Uterus (tissue), 3 donors: ENCODE measurements at regions not wholly inside any gene's neighbourhood (a gene's known extent, or its start where the extent isn't known, plus 50 kb on each side); places are given as distances from the start of the nearest gene placed in this dataset.

Experiments
- DNase-seq, 2 donors: peaks; one replicate each; pipeline ENCODE4 v3.0.0-alpha.2; 2019 to 2020
- H3K27ac ChIP-seq, 2 donors: fragments of 200-600 bp; sonication (generic); 1 replicate in 1 of 2; 2 replicates in 1 of 2; pipeline ENCODE4 v1.5.1; 2016 to 2018
- H3K27me3 ChIP-seq, 2 donors: fragments of 200-600 bp; sonication (generic); one replicate each; pipeline ENCODE4 v1.5.1; 2018 to 2019; ENCODE audit warnings: control low read depth in 1 of 2
- H3K36me3 ChIP-seq, 2 donors: fragments of 200-600 bp; sonication (generic); one replicate each; pipeline ENCODE4 v1.5.1; 2019; ENCODE audit warnings: control low read depth in 1 of 2
- H3K4me1 ChIP-seq, 2 donors: fragments of 200-600 bp; sonication (generic); one replicate each; pipeline ENCODE4 v1.5.1; 2018 to 2019; ENCODE audit warnings: control low read depth in 1 of 2
- H3K4me3 ChIP-seq, 2 donors: fragments of 200-600 bp; sonication (generic); 1 replicate in 1 of 2; 2 replicates in 1 of 2; pipeline ENCODE4 v1.5.1; 2018 to 2019; ENCODE audit warnings: mild to moderate bottlenecking in 1 of 2
- H3K9me3 ChIP-seq, 2 donors: fragments of 200-600 bp; sonication (generic); one replicate each; pipeline ENCODE4 v1.5.1; 2019; ENCODE audit warnings: control low read depth in 1 of 2
- CTCF ChIP-seq, 4 experiments: fragments of 200-600 bp in 2 of 4; fragments of 450-650 bp in 2 of 4; sonication (generic) in 2 of 4; IDR thresholded peaks; one replicate each; pipeline ENCODE4 v1.5.1; 2016 to 2019; ENCODE audit warnings: antibody characterized with exemption in 4 of 4, mild to moderate bottlenecking in 2 of 4, moderate library complexity in 1 of 4
- POLR2A ChIP-seq, 2 donors: fragments of 450-650 bp; IDR thresholded peaks; one replicate each; pipeline ENCODE4 v1.6.1; 2016; ENCODE audit warnings: antibody characterized with exemption in 2 of 2, mild to moderate bottlenecking in 1 of 2, moderate library complexity in 1 of 2
- intact Hi-C: fragments of 100-400 bp; cut with DNase I; formaldehyde crosslinking; loops from one replicate; pipeline ENCODE4 v1.15.1; 2023; ENCODE audit warnings: low total_unique reads
- donor health status: DM: yes; HTN: yes; CAD: no.

GRCh38 chr2:66673286-66673685 lies 238.4 kb downstream of the MEIS1 start:
- intact Hi-C loops: no loop called here
- H3K27me3 ChIP-seq: no peaks in the 10 kb centered on the region
- H3K4me3 ChIP-seq: no peak overlapping the region
- H3K9me3 ChIP-seq: no peaks in the 10 kb centered on the region
- H3K36me3 ChIP-seq: no peaks in the 10 kb centered on the region
- no peak for DNase-seq
- no peak for TF ChIP-seq CTCF (IDR thresholded peaks at IDR 0.05)
- TF ChIP-seq POLR2A (IDR thresholded peaks at IDR 0.05): no peak
- no peaks in the 10 kb centered on the region for H3K4me1 ChIP-seq
- H3K27ac ChIP-seq: no peak overlapping the region

- H3K27ac ChIP-seq: no peak overlapping the region
- H3K36me3 ChIP-seq: no peaks in the 10 kb centered on the region
- H3K9me3 ChIP-seq: no peaks in the 10 kb centered on the region
- H3K4me1 ChIP-seq: no peaks in the 10 kb centered on the region
- no peak overlapping the region for H3K4me3 ChIP-seq
- intact Hi-C loops: no loop called here
- H3K27me3 ChIP-seq: no peaks in the 10 kb centered on the region
- no peak for TF ChIP-seq CTCF (IDR thresholded peaks at IDR 0.05)
- no peak for TF ChIP-seq POLR2A (IDR thresholded peaks at IDR 0.05)
- DNase-seq: no peak
Observed at GRCh38 chr2:66674087-66674486, 239.2 kb downstream of the MEIS1 start.

DNA sequence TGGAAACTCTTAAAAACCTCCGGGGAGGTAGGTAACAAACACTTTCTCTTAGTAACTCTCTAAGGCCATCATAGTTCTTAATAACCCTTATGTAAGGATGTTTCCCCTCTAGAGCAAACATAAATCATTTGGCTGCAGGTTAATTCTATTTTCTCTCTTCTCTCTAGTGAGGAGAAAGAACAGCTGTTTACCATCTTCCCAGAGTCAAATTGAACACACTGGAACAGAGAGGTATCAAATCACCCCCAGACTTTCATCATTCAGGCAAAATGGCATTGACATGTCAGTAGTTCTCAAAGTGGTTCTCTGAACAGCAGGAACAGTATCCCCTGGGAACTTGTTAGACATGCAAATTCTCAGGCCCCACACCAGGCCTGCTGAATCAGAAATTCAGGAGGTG lies 240.7 kb downstream of the MEIS1 start:
- H3K9me3 ChIP-seq: no peaks in the 10 kb centered on the region
- DNase-seq: no peak
- intact Hi-C loops: no loop called here
- no peaks in the 10 kb centered on the region for H3K4me1 ChIP-seq
- no peaks in the 10 kb centered on the region for H3K36me3 ChIP-seq
- TF ChIP-seq CTCF (IDR thresholded peaks at IDR 0.05): no peak
- no peak for TF ChIP-seq POLR2A (IDR thresholded peaks at IDR 0.05)
- H3K27me3 ChIP-seq: no peaks in the 10 kb centered on the region
- no peak overlapping the region for H3K4me3 ChIP-seq
- H3K27ac ChIP-seq: no peak overlapping the region

GRCh38 chr2:66679442-66679841 lies 244.5 kb downstream of the MEIS1 start:
- DNase-seq: no peak
- Histone ChIP-seq H3K4me3 (no peak overlapping the region), H3K27me3 (no peaks in the 10 kb centered on the region), H3K27ac (peak overlapping the region; percentile 52 to 69), H3K9me3 (no peaks in the 10 kb centered on the region), H3K4me1 (peaks cover 0 to 11% of the 10 kb centered on the region in 2 donors), H3K36me3 (no peaks in the 10 kb centered on the region)
- intact Hi-C loops: no loop called here
- TF ChIP-seq CTCF (IDR thresholded peaks at IDR 0.05) (no peak), POLR2A (IDR thresholded peaks at IDR 0.05) (no peak)

- intact Hi-C loops: no loop called here
- H3K36me3 ChIP-seq: no peaks in the 10 kb centered on the region
- no peak overlapping the region for H3K4me3 ChIP-seq
- DNase-seq: no peak
- H3K27ac ChIP-seq: peak overlapping the region; percentile 65 to 86
- no peaks in the 10 kb centered on the region for H3K9me3 ChIP-seq
- no peaks in the 10 kb centered on the region for H3K27me3 ChIP-seq
- H3K4me1 ChIP-seq: peaks cover 0 to 11% of the 10 kb centered on the region in 2 donors
- TF ChIP-seq POLR2A (IDR thresholded peaks at IDR 0.05): no peak
- no peak for TF ChIP-seq CTCF (IDR thresholded peaks at IDR 0.05)
Observed at GRCh38 chr2:66682476-66682875, 247.6 kb downstream of the MEIS1 start.
